Spinal cord (tissue), 9 donors: ENCODE measurements at regions not wholly inside any gene's neighbourhood (a gene's known extent, or its start where the extent isn't known, plus 50 kb on each side); places are given as distances from the start of the nearest gene placed in this dataset.

Source experiments
- DNase-seq, 6 donors: peaks; one replicate each; pipeline versions ENCODE4 v3.0.0 to v3.0.0-alpha.2; 2013 to 2015; ENCODE audit warnings: low spot score in 6 of 6, low read depth in 4 of 6
- H3K27ac ChIP-seq: one replicate; pipeline ENCODE4 v1.5.1; 2013; ENCODE audit warnings: low read depth, low read length, control low read depth
- H3K27me3 ChIP-seq: one replicate; pipeline ENCODE4 v1.6.1; 2013; ENCODE audit warnings: low read length; ENCODE audit not compliant: control insufficient read depth, insufficient read depth
- H3K36me3 ChIP-seq: one replicate; pipeline ENCODE4 v1.6.1; 2013; ENCODE audit warnings: low read length; ENCODE audit not compliant: control insufficient read depth, insufficient read depth
- H3K4me1 ChIP-seq: one replicate; pipeline ENCODE4 v1.6.1; 2013; ENCODE audit warnings: low read length; ENCODE audit not compliant: control insufficient read depth, insufficient read depth
- H3K4me3 ChIP-seq: one replicate; pipeline ENCODE4 v1.5.1; 2013; ENCODE audit warnings: low read depth, low read length, control low read depth
- H3K9me3 ChIP-seq: one replicate; pipeline ENCODE4 v1.6.1; 2013; ENCODE audit warnings: low read length; ENCODE audit not compliant: control insufficient read depth, insufficient read depth
- WGBS: methylation state at CpG from one replicate; pipeline ENCODE4 v1.1.5; 2013; ENCODE audit warnings: missing lambda C conversion rate; ENCODE audit not compliant: insufficient coverage; 5-methylcytosine and 5-hydroxymethylcytosine counted together
- donor health status: healthy.

DNA sequence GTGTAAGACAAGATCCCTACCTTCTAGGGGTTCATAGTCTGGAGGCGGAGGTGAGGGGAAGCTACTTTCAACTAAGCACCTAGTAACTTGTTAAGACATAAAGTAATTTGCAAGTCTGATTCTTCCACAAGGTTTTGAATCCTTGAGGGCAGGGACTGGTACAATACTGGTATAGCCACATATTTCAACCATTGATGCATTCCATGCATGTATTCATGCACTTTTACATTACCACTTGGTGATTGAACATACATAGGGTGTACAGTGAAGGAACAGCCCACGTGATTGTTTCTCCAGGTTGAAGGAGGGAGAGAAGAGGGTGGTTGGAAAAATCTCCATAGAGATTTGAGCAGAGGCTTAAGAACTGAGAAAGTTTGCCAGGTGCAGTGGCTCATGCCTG lies 62.0 kb upstream of the PAX6 start:
- H3K36me3 ChIP-seq: no peaks in the 10 kb centered on the region
- no peak for DNase-seq
- no CpG with 5 or more reads among the region's 2 CpGs for WGBS

GRCh38 chr11:31872076-31872443 lies 60.9 kb upstream of the PAX6 start:
- H3K9me3 ChIP-seq: no peaks in the 10 kb centered on the region
- H3K4me1 ChIP-seq: peaks cover 23% of the 10 kb centered on the region
- no peak overlapping the region for H3K4me3 ChIP-seq
- DNase-seq: no peak
- H3K27ac ChIP-seq: no peak overlapping the region
- peaks cover 14% of the 10 kb centered on the region for H3K27me3 ChIP-seq
- no CpG with 5 or more reads among the region's 3 CpGs for WGBS
- no peaks in the 10 kb centered on the region for H3K36me3 ChIP-seq

More for the DNA sequence above, 62.0 kb upstream of the PAX6 start:
- Histone ChIP-seq H3K4me3 (no peak overlapping the region), H3K4me1 (peaks cover 23% of the 10 kb centered on the region), H3K27ac (no peak overlapping the region), H3K27me3 (peaks cover 14% of the 10 kb centered on the region), H3K9me3 (no peaks in the 10 kb centered on the region)

- DNase-seq: no peak
- WGBS: 64% methylated on average over 7 of the region's 10 CpGs
- H3K4me1 ChIP-seq: peaks cover 23% of the 10 kb centered on the region
These were observed 60.4 kb upstream of the PAX6 start for GRCh38 chr11:31871310-31872075.

GRCh38 chr11:31870609-31871309 lies 59.6 kb upstream of the PAX6 start:
- Histone ChIP-seq H3K4me3 (no peak overlapping the region), H3K9me3 (no peaks in the 10 kb centered on the region), H3K27me3 (peaks cover 14% of the 10 kb centered on the region), H3K27ac (no peak overlapping the region), H3K4me1 (peaks cover 16% of the 10 kb centered on the region), H3K36me3 (no peaks in the 10 kb centered on the region)
- peak in 4 of 6 donors; percentile 39 to 87 (median 64) for DNase-seq
- WGBS: 3% methylated on average over 9 of the region's 13 CpGs

More at GRCh38 chr11:31871310-31872075, 60.4 kb upstream of the PAX6 start:
- H3K36me3 ChIP-seq: no peaks in the 10 kb centered on the region
- H3K27me3 ChIP-seq: peaks cover 14% of the 10 kb centered on the region
- no peaks in the 10 kb centered on the region for H3K9me3 ChIP-seq
- no peak overlapping the region for H3K4me3 ChIP-seq
- no peak overlapping the region for H3K27ac ChIP-seq

DNA sequence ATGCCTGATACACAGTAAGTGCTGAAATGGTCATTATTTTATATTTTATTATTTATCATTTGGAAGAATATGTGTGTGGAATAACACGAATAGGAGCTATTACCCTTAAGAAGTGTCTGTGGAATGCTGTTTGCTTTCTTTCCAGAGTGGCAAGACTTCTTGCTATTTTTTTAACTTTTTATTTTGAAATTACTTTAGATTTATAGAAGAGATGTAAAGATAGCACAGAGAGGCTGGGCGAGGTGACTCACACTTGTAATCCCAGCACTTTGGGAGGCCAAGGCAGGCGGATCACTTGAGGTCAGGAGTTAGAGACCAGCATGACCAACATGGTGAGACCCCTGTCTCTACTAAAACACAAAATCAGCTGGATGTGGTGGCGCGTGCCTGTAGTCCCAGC lies 58.9 kb upstream of the PAX6 start:
- no CpG with 5 or more reads among the region's 5 CpGs for WGBS

GRCh38 chr11:31865606-31866300 lies 54.6 kb upstream of the PAX6 start:
- DNase-seq: no peak
- Histone ChIP-seq H3K27me3 (peaks cover 3% of the 10 kb centered on the region), H3K4me3 (no peak overlapping the region), H3K27ac (no peak overlapping the region), H3K9me3 (no peaks in the 10 kb centered on the region), H3K36me3 (no peaks in the 10 kb centered on the region), H3K4me1 (peaks cover 2% of the 10 kb centered on the region)
- WGBS: 83% methylated on average over 12 of the region's 12 CpGs

More for the DNA sequence above, 58.9 kb upstream of the PAX6 start:
- Histone ChIP-seq H3K9me3 (no peaks in the 10 kb centered on the region), H3K27me3 (peaks cover 14% of the 10 kb centered on the region), H3K4me3 (no peak overlapping the region), H3K27ac (no peak overlapping the region), H3K4me1 (peaks cover 13% of the 10 kb centered on the region), H3K36me3 (no peaks in the 10 kb centered on the region)
- no peak for DNase-seq

DNA sequence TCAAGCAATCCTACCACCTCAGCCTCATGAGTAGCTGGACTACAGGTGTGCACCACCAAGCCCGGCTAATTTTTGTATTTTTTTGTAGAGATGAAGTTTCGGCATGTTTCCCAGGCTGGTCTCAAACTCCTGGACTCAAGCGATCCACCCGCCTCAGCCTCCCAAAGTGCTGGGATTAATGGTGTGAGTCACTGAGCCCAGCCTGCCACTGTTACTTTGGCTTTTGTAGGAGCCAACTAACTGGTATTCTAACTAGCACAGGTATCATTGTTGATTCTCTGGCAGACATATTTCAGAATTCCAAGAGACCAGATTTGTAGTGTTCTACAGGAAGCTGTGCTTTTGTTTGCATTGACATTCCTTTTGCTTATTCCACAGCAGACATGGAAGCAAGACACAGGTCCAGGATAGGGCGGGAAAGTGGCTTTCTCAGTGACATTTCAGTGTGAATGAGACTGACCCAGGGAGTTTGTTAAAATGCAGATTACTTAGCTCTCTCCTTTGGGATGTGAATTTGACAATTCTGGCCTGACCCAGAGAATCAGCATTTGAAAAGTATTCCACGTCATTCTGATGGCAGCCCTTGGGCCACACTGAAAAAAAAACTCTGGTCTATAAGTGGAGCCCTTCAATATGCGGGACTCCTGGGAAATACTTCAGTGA lies 52.2 kb upstream of the PAX6 start:
- no peak overlapping the region for H3K27ac ChIP-seq
- 81% methylated on average over 6 of the region's 7 CpGs for WGBS
- no peaks in the 10 kb centered on the region for H3K9me3 ChIP-seq
- no peaks in the 10 kb centered on the region for H3K36me3 ChIP-seq
- DNase-seq: no peak
- no peaks in the 10 kb centered on the region for H3K27me3 ChIP-seq
- H3K4me3 ChIP-seq: no peak overlapping the region
- no peaks in the 10 kb centered on the region for H3K4me1 ChIP-seq

DNA sequence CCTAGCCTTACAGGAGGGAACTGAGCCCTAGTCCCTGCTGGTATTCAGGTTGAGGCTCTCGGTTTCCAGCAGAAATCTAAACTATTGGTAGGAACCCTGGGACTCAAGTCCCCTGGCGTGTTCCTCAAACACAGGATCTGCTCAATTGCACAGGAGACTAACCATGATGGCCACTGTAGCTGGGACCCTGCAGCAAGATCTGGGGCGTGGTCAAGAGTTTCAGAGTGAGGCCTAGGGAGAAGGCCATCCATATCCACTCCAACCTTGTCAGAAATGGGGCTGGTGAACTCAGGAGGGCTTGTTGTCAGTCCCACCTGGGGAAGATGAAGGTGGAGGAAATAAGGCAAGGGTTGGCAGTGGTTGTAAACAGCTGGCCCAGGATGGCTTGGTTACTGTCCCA lies 49.9 kb upstream of the PAX6 start:
- 97% methylated on average over 2 of the region's 3 CpGs for WGBS
- no peak for DNase-seq
- Histone ChIP-seq H3K4me1 (no peaks in the 10 kb centered on the region), H3K36me3 (no peaks in the 10 kb centered on the region), H3K27me3 (no peaks in the 10 kb centered on the region), H3K9me3 (no peaks in the 10 kb centered on the region), H3K27ac (no peak overlapping the region), H3K4me3 (no peak overlapping the region)
